Upper lobe of left lung (tissue), 6 donors: ENCODE measurements at regions not wholly inside any gene's neighbourhood (a gene's known extent, or its start where the extent isn't known, plus 50 kb on each side); places are given as distances from the start of the nearest gene placed in this dataset.

Experiments used
- ATAC-seq, 2 donors: fragments of 200-7000 bp; cut with Tn5 transposase; one replicate each; pipeline ENCODE4 v1.9.1; 2022; ENCODE audit warnings: mild to moderate bottlenecking in 2 of 2, moderate library complexity in 2 of 2; ENCODE audit not compliant: low FRiP score in 2 of 2
- DNase-seq, 2 donors: peaks; one replicate each; pipeline ENCODE4 v3.0.0-alpha.2; 2019 to 2020
- H3K27ac ChIP-seq, 4 donors: fragments of 200-600 bp; sonication (generic); one replicate each; pipeline ENCODE4 v1.5.1; 2016 to 2019
- H3K27me3 ChIP-seq, 4 donors: fragments of 200-600 bp; sonication (generic); one replicate each; pipeline ENCODE4 v1.5.1; 2017 to 2019
- H3K36me3 ChIP-seq, 4 donors: fragments of 200-600 bp; sonication (generic); one replicate each; pipeline ENCODE4 v1.5.1; 2016 to 2019
- H3K4me1 ChIP-seq, 4 donors: fragments of 200-600 bp; sonication (generic); one replicate each; pipeline ENCODE4 v1.5.1; 2018 to 2019
- H3K4me3 ChIP-seq, 4 donors: fragments of 200-600 bp; sonication (generic); one replicate each; pipeline ENCODE4 v1.5.1; 2017 to 2019; ENCODE audit warnings: mild to moderate bottlenecking in 2 of 4, moderate library complexity in 1 of 4
- H3K9me3 ChIP-seq, 4 donors: fragments of 200-600 bp; sonication (generic); one replicate each; pipeline ENCODE4 v1.5.1; 2018 to 2019
- CTCF ChIP-seq, 6 experiments: fragments of 450-650 bp in 4 of 6; fragments of 200-600 bp in 2 of 6; sonication (generic) in 2 of 6; IDR thresholded peaks; one replicate each; pipeline ENCODE4 v1.5.1; 2016 to 2019; ENCODE audit warnings: antibody characterized with exemption in 6 of 6
- EP300 ChIP-seq, 4 donors: sonication (generic); formaldehyde crosslinking; IDR thresholded peaks; one replicate each; pipeline ENCODE4 v1.5.1; 2017; ENCODE audit warnings: antibody characterized with exemption in 4 of 4, control low read depth in 2 of 4
- POLR2A ChIP-seq, 4 donors: fragments of 450-650 bp; IDR thresholded peaks; one replicate each; pipeline ENCODE4 v1.5.1; 2016 to 2017; ENCODE audit warnings: antibody characterized with exemption in 4 of 4, mild to moderate bottlenecking in 2 of 4
- POLR2AphosphoS5 ChIP-seq, 2 donors: sonication (generic); formaldehyde crosslinking; IDR thresholded peaks; one replicate each; pipeline ENCODE4 v1.5.1; 2017; ENCODE audit warnings: antibody characterized with exemption in 2 of 2
- WGBS, 2 donors: methylation state at CpG; one replicate each; pipeline ENCODE4 v1.1.5; 2017 to 2018; 5-methylcytosine and 5-hydroxymethylcytosine counted together
- donor health status: DM: no; HTN: no; CAD: no; lungs with moderate emphysema.
- donor health status: DM: no; HTN: yes; CAD: no; lungs with severe emphysema.

DNA sequence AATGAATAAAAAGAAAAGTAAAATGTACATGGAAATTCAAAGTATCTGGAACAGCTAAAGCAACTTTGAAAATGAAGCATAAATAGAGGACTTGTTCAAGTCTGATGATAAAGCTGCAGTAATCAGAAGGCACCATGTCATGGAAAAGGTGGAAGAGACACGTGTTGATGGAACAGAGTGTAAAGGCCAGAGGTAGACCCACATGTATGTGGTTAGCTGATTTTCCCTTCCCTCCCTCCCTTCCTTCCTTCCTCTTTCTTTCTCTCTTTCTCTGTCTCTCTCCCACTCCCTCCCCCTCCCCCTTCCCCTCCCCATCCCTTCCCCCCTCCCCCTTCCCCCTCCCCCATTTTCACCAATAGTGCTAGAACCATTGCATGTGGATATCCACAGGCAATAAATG lies 58.7 kb upstream of the FCN1 start:
- no peak overlapping the region for H3K27ac ChIP-seq
- no peaks in the 10 kb centered on the region for H3K9me3 ChIP-seq
- TF ChIP-seq CTCF (IDR thresholded peaks at IDR 0.05): no peak
- no peak for TF ChIP-seq POLR2A (IDR thresholded peaks at IDR 0.05)
- TF ChIP-seq POLR2AphosphoS5 (IDR thresholded peaks at IDR 0.05): no peak
- TF ChIP-seq EP300 (IDR thresholded peaks at IDR 0.05): no peak
- H3K4me3 ChIP-seq: no peak overlapping the region
- ATAC-seq: no peak
- WGBS, 2 donors: 39 to 64% methylated on average over 1 of the region's 1 CpG
- no peaks in the 10 kb centered on the region for H3K36me3 ChIP-seq
- no peaks in the 10 kb centered on the region for H3K27me3 ChIP-seq
- DNase-seq: no peak
- no peaks in the 10 kb centered on the region for H3K4me1 ChIP-seq

DNA sequence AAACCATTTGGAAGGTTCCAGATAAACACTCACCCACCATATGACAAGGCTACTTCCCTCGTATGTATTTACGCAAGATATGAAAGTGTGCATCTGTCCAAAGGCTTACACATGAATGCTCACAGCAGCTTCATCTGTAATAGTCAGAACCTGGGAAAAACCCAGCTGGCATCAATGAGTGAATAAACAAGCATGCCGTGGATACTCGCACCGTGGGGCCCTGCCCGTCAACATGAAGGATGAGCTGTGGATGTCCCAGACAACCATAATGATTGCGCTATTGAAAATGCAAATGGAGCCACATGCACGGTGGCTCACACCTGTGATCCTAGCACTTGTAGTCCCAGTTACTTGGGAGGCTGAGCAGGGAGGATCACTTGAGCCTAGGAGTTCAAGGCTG lies 60.6 kb upstream of the FCN1 start:
- 77 to 81% methylated on average over 8 of the region's 8 CpGs for WGBS, 2 donors
- Histone ChIP-seq H3K4me3 (no peak overlapping the region), H3K27me3 (no peaks in the 10 kb centered on the region), H3K9me3 (no peaks in the 10 kb centered on the region), H3K36me3 (no peaks in the 10 kb centered on the region), H3K4me1 (no peaks in the 10 kb centered on the region), H3K27ac (no peak overlapping the region)
- no peak for ATAC-seq
- TF ChIP-seq POLR2A (IDR thresholded peaks at IDR 0.05): no peak
- no peak for TF ChIP-seq POLR2AphosphoS5 (IDR thresholded peaks at IDR 0.05)
- no peak for TF ChIP-seq EP300 (IDR thresholded peaks at IDR 0.05)
- TF ChIP-seq CTCF (IDR thresholded peaks at IDR 0.05): no peak
- peak in 1 of 2 donors; percentile 5 for DNase-seq

- DNase-seq (peak in 1 of 2 donors; percentile 14), ATAC-seq (no peak)
- Histone ChIP-seq H3K27me3 (no peaks in the 10 kb centered on the region), H3K4me3 (no peak overlapping the region), H3K4me1 (no peaks in the 10 kb centered on the region), H3K36me3 (no peaks in the 10 kb centered on the region), H3K9me3 (peaks cover 0 to 5% (median 0%) of the 10 kb centered on the region in 4 donors), H3K27ac (no peak overlapping the region)
- TF ChIP-seq CTCF (IDR thresholded peaks at IDR 0.05) (no peak), EP300 (IDR thresholded peaks at IDR 0.05) (no peak), POLR2AphosphoS5 (IDR thresholded peaks at IDR 0.05) (no peak), POLR2A (IDR thresholded peaks at IDR 0.05) (no peak)
- WGBS, 2 donors: 60 to 85% methylated on average over 3 to 9 of the region's 9 CpGs
Observed at GRCh38 chr9:134980516-134980915, 62.8 kb upstream of the FCN1 start.

DNA sequence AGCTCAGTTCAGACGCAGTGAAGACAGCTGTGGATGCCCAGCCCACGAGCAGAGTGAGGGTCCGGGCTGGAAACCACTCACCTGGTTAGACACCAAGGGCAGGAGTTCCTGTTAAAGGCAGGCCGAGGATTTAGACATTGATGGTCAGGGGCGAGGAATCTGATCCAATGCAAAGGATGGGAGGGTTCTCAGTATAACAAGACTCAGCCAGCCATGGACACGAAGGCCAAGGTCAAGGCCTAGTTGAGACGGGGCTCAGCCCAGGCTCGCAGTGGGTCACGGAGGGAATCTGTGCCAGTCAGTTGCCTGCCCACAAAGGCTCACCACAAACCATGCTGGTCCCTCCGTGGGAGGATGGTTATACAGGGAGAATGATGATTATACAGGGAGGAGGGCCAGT lies 63.3 kb upstream of the FCN1 start:
- WGBS, 2 donors: 84 to 86% methylated on average over 9 of the region's 10 CpGs
- H3K4me1 ChIP-seq: no peaks in the 10 kb centered on the region
- no peak overlapping the region for H3K27ac ChIP-seq
- peaks cover 0 to 5% (median 0%) of the 10 kb centered on the region in 4 donors for H3K9me3 ChIP-seq
- H3K27me3 ChIP-seq: no peaks in the 10 kb centered on the region
- ATAC-seq (no peak), DNase-seq (peak in 1 of 2 donors; percentile 12)
- no peaks in the 10 kb centered on the region for H3K36me3 ChIP-seq
- no peak for TF ChIP-seq CTCF (IDR thresholded peaks at IDR 0.05)
- TF ChIP-seq POLR2A (IDR thresholded peaks at IDR 0.05): no peak
- TF ChIP-seq EP300 (IDR thresholded peaks at IDR 0.05): no peak
- TF ChIP-seq POLR2AphosphoS5 (IDR thresholded peaks at IDR 0.05): no peak
- H3K4me3 ChIP-seq: no peak overlapping the region

- Histone ChIP-seq H3K9me3 (peaks cover 0 to 6% (median 3%) of the 10 kb centered on the region in 4 donors), H3K27me3 (no peaks in the 10 kb centered on the region), H3K4me1 (no peaks in the 10 kb centered on the region), H3K36me3 (no peaks in the 10 kb centered on the region), H3K27ac (no peak overlapping the region), H3K4me3 (no peak overlapping the region)
- ATAC-seq (no peak), DNase-seq (peak in 1 of 2 donors; percentile 10)
- WGBS, 2 donors: 87 to 90% methylated on average over 11 of the region's 11 CpGs
- no peak for TF ChIP-seq EP300 (IDR thresholded peaks at IDR 0.05)
- no peak for TF ChIP-seq CTCF (IDR thresholded peaks at IDR 0.05)
- TF ChIP-seq POLR2AphosphoS5 (IDR thresholded peaks at IDR 0.05): no peak
- TF ChIP-seq POLR2A (IDR thresholded peaks at IDR 0.05): no peak
Observed at GRCh38 chr9:134981829-134982228, 64.1 kb upstream of the FCN1 start.
